Epidermal melanocyte (primary cell): ENCODE measurements at regions not wholly inside any gene's neighbourhood (a gene's known extent, or its start where the extent isn't known, plus 50 kb on each side); places are given as distances from the start of the nearest gene placed in this dataset.

ENCODE experiments used
- DNase-seq: peaks from one replicate; pipeline ENCODE4 v3.0.0; 2011; ENCODE audit warnings: low spot score; ENCODE audit not compliant: insufficient read length

DNA sequence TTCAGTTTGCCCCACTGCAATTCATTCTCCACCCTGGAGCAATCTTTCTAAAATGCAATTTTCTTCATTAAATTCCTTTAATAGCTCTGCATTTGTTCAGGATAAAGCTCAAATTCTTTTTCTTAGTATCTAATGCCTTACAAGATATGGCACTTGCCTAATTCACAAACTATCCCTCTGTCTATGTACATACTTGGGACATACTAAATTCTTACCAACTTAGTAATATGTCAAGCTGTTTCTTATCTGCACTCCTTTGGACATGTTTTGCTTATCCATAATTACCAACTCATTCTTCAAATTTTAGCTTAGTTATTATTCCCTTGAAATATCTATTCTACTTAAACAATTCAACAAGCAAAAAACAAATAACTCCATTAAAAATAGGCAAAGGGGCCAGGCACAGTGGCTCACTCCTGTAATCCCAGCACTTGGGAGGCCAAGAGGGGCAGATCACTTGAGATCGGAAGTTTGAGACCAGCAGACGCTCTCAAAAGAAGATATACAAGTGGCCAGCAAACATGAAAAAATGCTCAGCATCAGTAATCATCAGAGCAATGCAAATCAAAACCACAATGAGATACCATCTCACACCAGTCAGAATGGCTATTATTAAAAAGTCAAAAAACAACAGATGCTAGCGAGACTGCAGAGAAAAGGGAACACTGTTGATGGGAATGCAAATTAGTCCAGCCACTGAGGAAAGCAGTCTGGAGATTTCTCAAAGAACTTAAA is 96.9 kb downstream of the FAM76B start:
- DNase-seq = no peak

- DNase-seq = no peak
These were observed 99.5 kb downstream of the FAM76B start for GRCh38 chr11:95690100-95690499.

GRCh38 chr11:95688501-95689222 is 100.9 kb downstream of the FAM76B start:
- DNase-seq = no peak

- no peak for DNase-seq
These were observed 101.6 kb downstream of the FAM76B start for GRCh38 chr11:95688015-95688414.

DNA sequence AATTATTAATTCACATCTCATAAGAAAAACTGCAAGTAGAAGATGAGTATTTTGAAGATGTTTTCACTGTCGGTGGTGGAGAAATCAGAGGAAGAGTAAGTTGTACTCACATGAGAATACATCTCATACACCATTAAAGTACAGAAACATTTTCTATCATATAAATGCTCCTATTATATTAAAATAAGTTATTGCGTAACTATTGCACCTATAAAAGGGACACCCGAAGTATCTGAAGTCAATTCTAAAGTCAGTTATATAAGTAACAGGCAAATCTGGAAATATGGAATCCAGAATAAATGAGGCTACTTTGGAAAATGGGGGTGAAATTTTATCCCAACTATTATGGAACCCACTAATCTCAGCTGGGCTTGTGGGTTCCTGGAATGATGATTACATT is 103.3 kb downstream of the FAM76B start:
- no peak for DNase-seq

- no peak for DNase-seq
These were observed 104.9 kb downstream of the FAM76B start for GRCh38 chr11:95684701-95685100.

DNA sequence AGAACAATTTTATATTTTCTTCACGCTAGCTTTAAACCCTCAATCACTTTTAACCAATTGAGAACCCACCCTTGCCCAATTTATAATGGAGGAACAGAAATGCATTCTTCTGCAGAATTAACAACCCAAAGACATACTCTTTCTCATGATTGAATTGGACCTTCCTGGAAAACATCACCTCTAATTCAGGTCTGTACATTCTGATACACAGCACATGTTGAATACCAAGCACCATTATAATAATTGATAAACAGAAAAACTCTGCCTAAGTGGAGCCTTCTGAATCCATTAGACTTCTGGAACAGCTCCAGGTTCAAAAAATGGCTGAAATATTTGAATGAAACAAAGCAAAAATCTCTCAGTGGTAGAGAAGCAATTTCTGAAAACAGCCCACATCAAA is 105.4 kb downstream of the FAM76B start:
- no peak for DNase-seq

DNA sequence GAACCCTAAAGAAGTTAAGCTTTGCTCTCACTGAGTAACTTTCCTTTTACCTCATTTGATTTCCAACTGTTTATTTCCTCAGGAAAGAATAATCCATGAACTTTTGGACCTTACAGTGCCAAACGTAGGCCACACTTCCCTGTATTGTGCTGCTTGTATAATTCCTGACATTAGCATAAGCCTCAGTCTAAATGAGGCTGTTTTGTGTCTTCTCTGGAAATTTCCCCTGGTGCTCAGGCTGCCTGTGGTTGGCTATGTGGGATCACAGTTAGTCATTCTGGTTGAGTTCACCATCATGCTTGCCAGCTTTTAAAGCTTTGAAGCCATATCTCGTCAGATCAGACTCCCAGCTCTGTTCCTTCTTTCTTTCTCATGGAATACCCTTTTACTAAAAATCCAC is 107.0 kb downstream of the FAM76B start:
- DNase-seq = no peak

DNA sequence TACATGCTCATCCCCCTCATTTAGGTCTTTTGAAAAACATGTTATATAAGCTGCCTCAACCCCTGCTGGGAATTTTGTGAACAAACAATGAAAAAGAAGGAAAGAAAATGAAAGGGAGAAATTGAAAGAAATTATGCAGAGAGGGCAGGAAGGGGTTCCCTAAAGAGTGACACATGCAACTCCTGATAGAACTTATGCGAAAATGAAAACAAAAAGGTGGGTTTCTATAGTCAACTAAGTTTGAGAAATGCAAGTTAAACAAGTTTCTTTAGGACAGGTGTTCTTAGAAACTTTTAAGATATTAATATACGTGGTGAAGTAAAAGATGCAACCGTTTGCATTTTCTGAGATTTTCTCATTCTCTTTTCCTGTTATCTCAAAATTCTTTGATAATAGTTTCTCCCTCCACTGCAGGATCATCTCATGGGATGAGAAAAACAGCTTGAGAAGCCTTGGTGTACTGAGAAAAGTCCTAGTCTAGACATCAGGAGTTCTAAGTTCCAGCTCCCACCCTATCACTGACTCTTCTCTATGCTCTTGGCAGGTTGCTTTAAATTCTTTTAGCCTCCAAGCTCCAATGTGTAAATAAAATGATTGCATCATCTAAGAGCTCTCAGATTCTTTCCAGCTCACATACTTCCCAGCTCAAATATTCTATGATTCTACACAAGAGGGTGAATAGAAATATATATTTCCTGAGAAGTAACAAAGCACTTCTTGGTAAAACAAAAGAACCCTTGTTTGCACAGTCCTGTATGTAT is 109.2 kb downstream of the FAM76B start:
- DNase-seq = no peak

GRCh38 chr11:95678988-95679387 is 110.6 kb downstream of the FAM76B start:
- no peak for DNase-seq

DNA sequence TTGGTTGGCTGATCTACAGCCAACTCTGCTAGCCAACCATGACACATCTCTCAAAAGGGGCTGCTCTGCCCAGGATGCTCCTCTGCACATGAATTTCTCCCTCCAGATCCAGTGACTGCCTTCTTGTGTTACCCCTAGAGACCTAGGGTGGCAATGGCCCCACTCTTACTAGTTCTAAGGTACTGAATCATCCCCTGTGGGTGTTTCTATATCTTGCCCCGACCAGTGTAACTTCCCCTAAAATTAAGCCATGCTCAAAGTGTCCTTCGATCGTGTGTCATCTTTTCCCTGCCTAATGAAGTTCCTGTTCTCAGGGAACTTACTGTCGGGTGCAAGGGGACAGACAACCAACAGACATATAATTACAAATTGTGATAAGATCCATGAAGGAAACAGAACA is 113.3 kb downstream of the FAM76B start:
- DNase-seq = no peak

GRCh38 chr11:95675585-95675984 is 114.0 kb downstream of the FAM76B start:
- DNase-seq = no peak

GRCh38 chr11:95674657-95675358 is 114.8 kb downstream of the FAM76B start:
- DNase-seq = no peak

DNA sequence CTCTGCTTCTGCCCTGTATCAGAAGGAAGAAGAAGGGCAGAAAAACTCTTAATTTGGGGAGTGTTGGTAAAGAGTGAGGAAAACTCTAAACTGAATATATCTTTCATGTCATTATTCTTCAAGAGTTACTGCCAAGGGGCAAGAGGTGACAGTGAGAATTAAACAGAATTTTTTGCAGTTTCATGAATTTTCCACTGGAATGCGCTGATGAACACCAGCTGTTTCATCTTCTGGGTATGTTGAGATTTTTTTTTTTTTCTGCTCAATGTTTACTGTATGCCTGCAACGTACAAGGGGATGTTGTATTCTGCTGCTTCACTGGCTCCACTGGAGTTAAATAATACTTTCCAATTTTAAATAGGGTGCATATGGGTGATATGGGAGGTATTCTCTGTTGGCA is 117.8 kb downstream of the FAM76B start:
- no peak for DNase-seq

- DNase-seq = no peak
These were observed 121.5 kb downstream of the FAM76B start for GRCh38 chr11:95668131-95668530.

DNA sequence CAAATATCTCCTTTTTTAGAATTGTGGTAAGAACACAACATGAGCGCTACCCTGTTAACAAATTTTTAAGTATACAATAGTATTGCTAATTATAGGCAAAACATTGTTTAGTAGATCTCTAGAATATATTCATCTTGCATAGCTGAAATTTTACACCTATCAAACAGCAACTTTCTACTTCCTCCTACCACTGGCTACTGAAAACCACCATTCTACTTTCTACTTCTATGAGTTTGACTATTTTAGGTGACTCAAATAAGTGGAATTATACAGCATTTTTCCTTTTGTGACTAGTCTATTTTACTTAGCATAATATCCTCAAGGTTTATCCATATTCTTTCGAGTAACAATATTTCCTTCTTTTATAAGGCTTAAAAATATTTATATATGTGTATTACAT is 128.4 kb downstream of the FAM76B start:
- no peak for DNase-seq

DNA sequence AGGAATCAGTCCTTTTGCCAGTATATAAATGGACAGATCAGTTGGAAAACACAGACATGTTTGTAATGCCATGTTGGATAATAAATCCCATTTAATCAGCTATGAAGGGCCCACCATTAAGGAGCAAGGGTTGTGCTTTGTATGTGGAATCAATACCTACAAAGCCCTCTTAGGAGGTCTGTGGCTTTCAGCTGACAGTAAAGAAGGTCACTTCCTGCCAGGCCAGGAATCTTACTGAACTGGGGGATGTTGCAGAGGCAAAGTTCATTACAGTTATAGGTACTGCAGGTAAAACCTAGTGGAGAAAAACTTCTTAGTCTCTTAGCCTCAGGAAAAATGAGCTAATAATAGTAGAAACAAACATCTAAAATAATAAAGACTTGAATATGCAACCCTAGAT is 129.5 kb downstream of the FAM76B start:
- no peak for DNase-seq

DNA sequence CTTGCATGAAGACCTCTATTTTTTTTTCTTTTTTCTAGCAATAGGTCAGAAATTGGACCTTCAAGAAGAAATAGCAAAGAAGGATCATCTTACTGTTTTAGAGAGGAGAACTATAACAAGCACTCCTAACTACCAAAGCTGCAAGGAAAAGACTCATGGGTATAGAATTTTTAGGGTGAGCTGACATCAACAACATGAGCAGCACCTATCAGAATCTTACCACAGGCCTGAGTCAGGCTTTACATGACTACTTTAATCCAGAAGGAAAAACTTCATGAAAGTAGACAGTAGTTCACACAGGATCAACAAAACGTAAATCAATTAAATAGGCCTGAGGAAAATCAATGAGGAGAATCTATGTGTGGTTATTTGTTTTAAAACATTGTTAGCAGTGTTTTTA is 130.5 kb downstream of the FAM76B start:
- no peak for DNase-seq

- DNase-seq = no peak
These were observed 134.0 kb downstream of the FAM76B start for GRCh38 chr11:95655536-95655935.

DNA sequence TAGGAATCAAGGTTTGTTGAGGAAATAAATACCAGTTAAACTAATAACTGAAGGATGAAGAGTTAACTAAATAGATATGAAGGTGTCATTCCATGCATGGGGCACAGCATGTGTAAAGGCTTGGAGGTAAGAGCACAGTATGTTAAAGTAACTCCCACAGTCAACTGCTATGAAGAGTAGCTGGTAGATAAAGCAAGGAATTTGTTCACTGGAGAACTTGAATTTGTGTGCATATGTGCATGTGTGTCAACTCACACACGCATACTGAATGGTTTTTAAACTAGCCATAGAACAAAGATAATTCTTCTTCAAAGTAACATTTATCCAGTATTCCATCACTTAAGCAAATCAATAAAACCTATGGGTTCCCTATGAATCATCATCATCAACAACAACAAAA is 135.9 kb downstream of the FAM76B start:
- DNase-seq = no peak

DNA sequence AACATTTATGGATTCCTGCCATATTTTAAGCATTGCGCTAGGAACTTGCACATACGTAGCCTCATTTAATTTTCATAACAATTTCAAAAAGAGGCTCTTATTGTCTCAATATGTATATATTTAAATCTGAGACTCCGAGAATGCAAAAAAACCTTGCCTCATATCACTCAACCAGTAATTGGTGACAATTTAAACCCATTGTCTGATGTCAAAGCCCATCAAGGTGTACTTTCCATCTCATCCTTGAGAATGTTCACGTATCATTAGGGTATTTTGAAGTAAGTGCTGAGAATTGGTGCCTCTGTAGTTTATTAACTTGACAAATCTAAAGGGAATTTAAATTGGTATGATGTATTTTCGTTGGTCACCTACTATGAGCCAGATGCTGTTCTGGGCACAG is 136.5 kb downstream of the FAM76B start:
- no peak for DNase-seq

DNA sequence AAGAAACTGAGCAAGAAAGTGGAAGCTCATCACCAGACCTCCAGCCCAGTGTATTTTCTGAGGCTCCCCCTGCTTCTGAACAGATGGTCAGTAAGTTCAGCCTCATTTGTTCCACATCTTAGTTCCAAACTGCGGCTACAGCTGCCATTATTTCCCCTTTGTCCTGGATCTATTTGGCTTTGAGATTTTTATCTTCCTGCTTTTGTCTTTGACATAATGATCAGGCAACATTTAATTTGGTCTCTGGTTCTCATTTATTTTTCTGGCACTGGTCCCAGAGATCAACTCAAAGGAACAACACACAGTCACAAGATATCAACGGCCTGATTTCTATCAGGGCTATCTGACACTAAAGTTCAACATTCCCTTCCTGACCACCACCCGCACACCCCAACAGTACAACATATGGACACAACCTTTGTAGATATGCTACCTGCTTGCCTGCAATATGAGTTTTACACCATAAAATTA is 137.5 kb downstream of the FAM76B start:
- no peak for DNase-seq
